ENCODE measurements at regions not wholly inside any gene's neighbourhood (a gene's known extent, or its start where the extent isn't known, plus 50 kb on each side); places are given as distances from the start of the nearest gene placed in this dataset.

DNA sequence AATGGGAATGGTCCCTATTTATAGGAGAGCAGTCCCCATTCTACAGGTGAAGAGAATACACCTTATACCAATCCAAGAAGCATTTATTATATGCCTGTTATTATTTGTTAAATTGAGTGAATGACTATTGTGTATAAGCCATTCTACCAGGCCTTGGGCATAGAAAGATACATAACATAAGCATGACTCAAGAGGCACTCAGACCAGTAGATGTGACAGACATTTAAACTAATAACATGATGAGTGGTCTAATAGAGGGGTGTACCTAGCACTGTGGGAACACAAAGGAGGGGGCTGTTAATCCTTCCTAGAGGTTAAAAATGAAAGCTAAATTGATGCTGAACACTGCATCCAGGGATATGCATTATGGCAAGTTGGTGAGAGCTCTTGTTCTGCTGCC is 145.0 kb upstream of the TNC start:
- no peaks in the 10 kb centered on the region for H3K27me3 ChIP-seq (ENCODE audit: insufficient read depth, low read length)
- no peak overlapping the region for H4K8ac ChIP-seq (replicated peaks; ENCODE audit: insufficient read length, low read depth, low read length)
- H3K56ac ChIP-seq (ENCODE audit: insufficient read length, low read depth, low read length): no peak overlapping the region

More for the DNA sequence above, 145.0 kb upstream of the TNC start:
- Histone ChIP-seq H3K79me1 (ENCODE audit: insufficient read depth, low read depth, low read length, poor library complexity, severe bottlenecking) (no peaks in the 10 kb centered on the region), H3K27ac (ENCODE audit: insufficient read length, low read depth, low read length) (no peak overlapping the region), H3K79me2 (ENCODE audit: insufficient read depth, low read length) (no peaks in the 10 kb centered on the region), H2BK20ac (ENCODE audit: low read depth, low read length, poor library complexity, severe bottlenecking) (no peak overlapping the region), H4K20me1 (ENCODE audit: control insufficient read depth, insufficient read depth, insufficient read length) (no peaks in the 10 kb centered on the region), H3K9ac (ENCODE audit: extremely low read depth, insufficient read length, low read length) (no peak overlapping the region), H3K23ac (ENCODE audit: insufficient read length, low read depth, low read length) (no peak overlapping the region), H4K91ac (ENCODE audit: insufficient read length, low read depth, low read length) (no peak overlapping the region), H2BK5ac (ENCODE audit: insufficient read length, low read length) (no peak overlapping the region), H2BK15ac (ENCODE audit: low read depth, low read length) (no peak overlapping the region), H3K4me2 (ENCODE audit: insufficient read depth, insufficient read length, low read length) (no peak overlapping the region), H3T11ph (ENCODE audit: low read length) (no peak overlapping the region), H3K23me2 (ENCODE audit: insufficient read length, low read depth, low read length, poor library complexity, severe bottlenecking) (no peaks in the 10 kb centered on the region), H2AK5ac (ENCODE audit: insufficient read length, low read length) (no peak overlapping the region), H3K9me3 (ENCODE audit: control insufficient read depth, low read depth, low read length) (no peaks in the 10 kb centered on the region), H3K14ac (ENCODE audit: insufficient read depth, low read length) (no peak overlapping the region), H3K4ac (ENCODE audit: low read depth, low read length) (no peak overlapping the region), H3K18ac (ENCODE audit: insufficient read length, low read depth, low read length) (no peak overlapping the region), H2BK120ac (ENCODE audit: low read depth, low read length, poor library complexity, severe bottlenecking) (no peak overlapping the region), H4K5ac (ENCODE audit: insufficient read length, low read depth, low read length) (no peak overlapping the region), H3K4me1 (ENCODE audit: insufficient read depth, low read length) (no peaks in the 10 kb centered on the region; the same call in 1 of the 2 replicates), H2BK12ac (ENCODE audit: insufficient read length, low read depth, low read length) (no peak overlapping the region), H2AFZ (ENCODE audit: low read length) (no peak overlapping the region)
- Mint-ChIP-seq H3K27ac (no peak overlapping the region), H3K4me1 (no peaks in the 10 kb centered on the region), H3K9me3 (no peaks in the 10 kb centered on the region), H3K27me3 (ENCODE audit: low read depth) (no peaks in the 10 kb centered on the region), H3K4me3 (no peak overlapping the region), H3K36me3 (ENCODE audit: insufficient read depth in 1 of 3, low read depth in 3 of 3) (no peaks in the 10 kb centered on the region)
- TF ChIP-seq, protein P1, sequence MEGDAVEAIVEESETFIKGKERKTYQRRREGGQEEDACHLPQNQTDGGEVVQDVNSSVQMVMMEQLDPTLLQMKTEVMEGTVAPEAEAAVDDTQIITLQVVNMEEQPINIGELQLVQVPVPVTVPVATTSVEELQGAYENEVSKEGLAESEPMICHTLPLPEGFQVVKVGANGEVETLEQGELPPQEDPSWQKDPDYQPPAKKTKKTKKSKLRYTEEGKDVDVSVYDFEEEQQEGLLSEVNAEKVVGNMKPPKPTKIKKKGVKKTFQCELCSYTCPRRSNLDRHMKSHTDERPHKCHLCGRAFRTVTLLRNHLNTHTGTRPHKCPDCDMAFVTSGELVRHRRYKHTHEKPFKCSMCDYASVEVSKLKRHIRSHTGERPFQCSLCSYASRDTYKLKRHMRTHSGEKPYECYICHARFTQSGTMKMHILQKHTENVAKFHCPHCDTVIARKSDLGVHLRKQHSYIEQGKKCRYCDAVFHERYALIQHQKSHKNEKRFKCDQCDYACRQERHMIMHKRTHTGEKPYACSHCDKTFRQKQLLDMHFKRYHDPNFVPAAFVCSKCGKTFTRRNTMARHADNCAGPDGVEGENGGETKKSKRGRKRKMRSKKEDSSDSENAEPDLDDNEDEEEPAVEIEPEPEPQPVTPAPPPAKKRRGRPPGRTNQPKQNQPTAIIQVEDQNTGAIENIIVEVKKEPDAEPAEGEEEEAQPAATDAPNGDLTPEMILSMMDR (conservative IDR thresholded peaks at IDR 0.05): no peak
- no peak for DNase-seq
